Spleen (tissue), 11 donors: ENCODE measurements at regions not wholly inside any gene's neighbourhood (a gene's known extent, or its start where the extent isn't known, plus 50 kb on each side); places are given as distances from the start of the nearest gene placed in this dataset.
"Not testable (repeated sequence)": the region's sequence is repeated elsewhere in the genome, so short reads cannot be mapped to it uniquely, and the experiment has no call there.

Source experiments
- DNase-seq: peaks from one replicate; pipeline ENCODE4 v3.0.0-alpha.2; 2020
- H3K27ac ChIP-seq, 8 donors: fragments of 200-600 bp; sonication (generic) in 7 of 8; 1 replicate in 4 of 8; 2 replicates in 4 of 8; pipeline versions ENCODE4 v1.5.0 to v1.8.0; 2016 to 2021; ENCODE audit warnings: inconsistent platforms in 4 of 8, mild to moderate bottlenecking in 4 of 8, moderate library complexity in 1 of 8
- H3K27me3 ChIP-seq, 7 donors: fragments of 200-600 bp; sonication (generic) in 6 of 7; replicated peaks in 1 of 7; 1 replicate in 4 of 7; 2 replicates in 3 of 7; pipeline versions ENCODE4 v1.5.0 to v1.8.0; 2016 to 2021; ENCODE audit warnings: inconsistent platforms in 3 of 7, mild to moderate bottlenecking in 1 of 7
- H3K36me3 ChIP-seq, 6 donors: fragments of 200-600 bp; sonication (generic) in 5 of 6; 1 replicate in 4 of 6; 2 replicates in 2 of 6; pipeline versions ENCODE4 v1.5.0 to v1.8.0; 2016 to 2021; ENCODE audit warnings: inconsistent platforms in 2 of 6
- H3K4me1 ChIP-seq, 6 donors: fragments of 200-600 bp; sonication (generic) in 5 of 6; 1 replicate in 3 of 6; 2 replicates in 3 of 6; pipeline versions ENCODE4 v1.5.0 to v1.8.0; 2016 to 2021; ENCODE audit warnings: inconsistent platforms in 3 of 6
- H3K4me3 ChIP-seq, 8 donors: fragments of 200-600 bp; sonication (generic) in 7 of 8; 1 replicate in 4 of 8; 2 replicates in 4 of 8; pipeline versions ENCODE4 v1.5.0 to v1.8.0; 2016 to 2021; ENCODE audit warnings: inconsistent platforms in 4 of 8, mild to moderate bottlenecking in 4 of 8, moderate library complexity in 2 of 8
- H3K9me3 ChIP-seq, 8 donors: fragments of 200-600 bp; sonication (generic) in 7 of 8; 1 replicate in 4 of 8; 2 replicates in 4 of 8; pipeline versions ENCODE4 v1.5.0 to v1.8.0; 2016 to 2021; ENCODE audit warnings: inconsistent platforms in 4 of 8
- CTCF ChIP-seq, 11 experiments: fragments of 200-600 bp in 7 of 11; fragments of 450-650 bp in 4 of 11; sonication (generic) in 4 of 11; IDR thresholded peaks in 8 of 11; conservative IDR thresholded peaks in 3 of 11; 1 replicate in 7 of 11; 2 replicates in 4 of 11; pipeline versions ENCODE4 v1.4.0 to v1.8.0; 2016 to 2021; ENCODE audit warnings: antibody characterized with exemption in 11 of 11, inconsistent platforms in 4 of 11, mild to moderate bottlenecking in 1 of 11
- POLR2A ChIP-seq, 3 donors: fragments of 450-650 bp; IDR thresholded peaks; one replicate each; pipeline ENCODE4 v1.5.1; 2017; ENCODE audit warnings: antibody characterized with exemption in 3 of 3, mild to moderate bottlenecking in 1 of 3
- POLR2AphosphoS5 ChIP-seq, 3 donors: sonication (generic); formaldehyde crosslinking; IDR thresholded peaks; one replicate each; pipeline ENCODE4 v1.5.1; 2017; ENCODE audit warnings: antibody characterized with exemption in 3 of 3
- WGBS, 5 donors: extraction: QIAGEN DNeasy Blood & Tissue Kit in 3 of 5; methylation state at CpG; one replicate each; pipeline versions ENCODE4 v1.1.5 to v1.1.7; 2013 to 2018; 5-methylcytosine and 5-hydroxymethylcytosine counted together
- intact Hi-C: fragments of 100-400 bp; cut with DNase I; formaldehyde crosslinking; loops from one replicate; pipeline ENCODE4 v1.15.0; 2023; ENCODE audit warnings: low total_unique reads
- donor health status: healthy with polysubstance abuse.
- donor health status: DM: no; HTN: no; CAD: no; lungs with moderate emphysema.
- donor health status: DM: no; HTN: no; CAD: no.
- donor health status: Bipolar disorder and iron deficiency.
- donor health status: healthy.
- donor health status: DM: no; HTN: no; CAD: no.
- donor health status: DM: yes; HTN: yes; CAD: no.

- WGBS, 5 donors: 83 to 91% (median 83%) methylated on average over 5 of the region's 5 CpGs
- no peak for TF ChIP-seq POLR2AphosphoS5 (IDR thresholded peaks at IDR 0.05)
- TF ChIP-seq POLR2A (IDR thresholded peaks at IDR 0.05): no peak
- TF ChIP-seq CTCF (IDR thresholded peaks at IDR 0.05 in 8 of 11, conservative IDR thresholded peaks at IDR 0.05 in 3 of 11): no peak
- DNase-seq: no peak
- H3K27ac ChIP-seq: no peak overlapping the region
- intact Hi-C loops: no loop called here
- H3K9me3 ChIP-seq: no peaks in the 10 kb centered on the region
- H3K4me1 ChIP-seq: no peaks in the 10 kb centered on the region
- H3K27me3 ChIP-seq: no peaks in the 10 kb centered on the region
- H3K4me3 ChIP-seq: no peak overlapping the region
- no peaks in the 10 kb centered on the region for H3K36me3 ChIP-seq
Observed at GRCh38 chr9:106486685-106487084, 376.3 kb upstream of the ZNF462 start.

GRCh38 chr9:106487266-106487665 is 375.7 kb upstream of the ZNF462 start:
- Histone ChIP-seq H3K4me3 (no peak overlapping the region), H3K27me3 (no peaks in the 10 kb centered on the region), H3K36me3 (no peaks in the 10 kb centered on the region), H3K9me3 (no peaks in the 10 kb centered on the region), H3K27ac (no peak overlapping the region), H3K4me1 (no peaks in the 10 kb centered on the region)
- WGBS, 5 donors: 71 to 88% (median 74%) methylated on average over 3 of the region's 3 CpGs
- TF ChIP-seq POLR2AphosphoS5 (IDR thresholded peaks at IDR 0.05) (no peak), CTCF (IDR thresholded peaks at IDR 0.05 in 8 of 11, conservative IDR thresholded peaks at IDR 0.05 in 3 of 11) (no peak), POLR2A (IDR thresholded peaks at IDR 0.05) (no peak)
- no peak for DNase-seq
- intact Hi-C loops: no loop called here

- WGBS, 5 donors: 75 to 88% (median 82%) methylated on average over 7 of the region's 7 CpGs
- DNase-seq, H3K27me3 ChIP-seq, H3K9me3 ChIP-seq, H3K27ac ChIP-seq, H3K4me1 ChIP-seq, H3K4me3 ChIP-seq, intact Hi-C loops, H3K36me3 ChIP-seq: not testable (repeated sequence)
Observed at GRCh38 chr9:106492126-106492525, 370.8 kb upstream of the ZNF462 start.

- intact Hi-C loops: no loop called here
- DNase-seq: no peak
- Histone ChIP-seq H3K27ac (no peak overlapping the region), H3K36me3 (no peaks in the 10 kb centered on the region), H3K4me3 (no peak overlapping the region), H3K27me3 (no peaks in the 10 kb centered on the region), H3K4me1 (no peaks in the 10 kb centered on the region), H3K9me3 (peaks cover 0 to 16% (median 0%) of the 10 kb centered on the region in 8 donors)
- WGBS, 5 donors: 93 to 97% (median 96%) methylated on average over 6 of the region's 6 CpGs
- no peak for TF ChIP-seq CTCF (IDR thresholded peaks at IDR 0.05 in 8 of 11, conservative IDR thresholded peaks at IDR 0.05 in 3 of 11)
- no peak for TF ChIP-seq POLR2AphosphoS5 (IDR thresholded peaks at IDR 0.05)
- no peak for TF ChIP-seq POLR2A (IDR thresholded peaks at IDR 0.05)
Observed at GRCh38 chr9:106500171-106500570, 362.8 kb upstream of the ZNF462 start.

GRCh38 chr9:106501210-106501609 is 361.8 kb upstream of the ZNF462 start:
- H3K27me3 ChIP-seq, H3K27ac ChIP-seq, H3K36me3 ChIP-seq, H3K4me3 ChIP-seq, H3K4me1 ChIP-seq, intact Hi-C loops, DNase-seq: not testable (repeated sequence)
- H3K9me3 ChIP-seq: peaks cover 0 to 16% (median 0%) of the 10 kb centered on the region in 8 donors
- WGBS, 5 donors: 93 to 99% (median 95%) methylated on average over 11 to 18 of the region's 18 CpGs
